ENCODE measurements at regions not wholly inside any gene's neighbourhood (a gene's known extent, or its start where the extent isn't known, plus 50 kb on each side); places are given as distances from the start of the nearest gene placed in this dataset.
"Not testable (repeated sequence)": the region's sequence is repeated elsewhere in the genome, so short reads cannot be mapped to it uniquely, and the experiment has no call there.

GRCh38 chr5:62168506-62169281 is 137.3 kb upstream of the KIF2A start:
- DNase-seq (ENCODE audit: low spot score) = no peak

- DNase-seq (ENCODE audit: low spot score) = no peak
Observed at GRCh38 chr5:62178258-62178657, 127.7 kb upstream of the KIF2A start.

- no peak for DNase-seq (ENCODE audit: low spot score)
Observed at GRCh38 chr5:62182802-62183201, 123.2 kb upstream of the KIF2A start.

- DNase-seq (ENCODE audit: low spot score) = no peak
Observed at GRCh38 chr5:62183727-62184126, 122.3 kb upstream of the KIF2A start.

GRCh38 chr5:62184444-62184843 is 121.6 kb upstream of the KIF2A start:
- DNase-seq (ENCODE audit: low spot score) = no peak

GRCh38 chr5:62190173-62190572 is 115.8 kb upstream of the KIF2A start:
- no peak for DNase-seq (ENCODE audit: low spot score)

- DNase-seq (ENCODE audit: low spot score) = no peak
Observed at GRCh38 chr5:62190931-62191330, 115.1 kb upstream of the KIF2A start.

GRCh38 chr5:62192958-62193357 is 113.0 kb upstream of the KIF2A start:
- DNase-seq (ENCODE audit: low spot score) = no peak

GRCh38 chr5:62196532-62196931 is 109.5 kb upstream of the KIF2A start:
- DNase-seq (ENCODE audit: low spot score) = not testable (repeated sequence)

GRCh38 chr5:62197697-62198096 is 108.3 kb upstream of the KIF2A start:
- DNase-seq (ENCODE audit: low spot score) = no peak

GRCh38 chr5:62198421-62198820 is 107.6 kb upstream of the KIF2A start:
- DNase-seq (ENCODE audit: low spot score) = no peak

- no peak for DNase-seq (ENCODE audit: low spot score)
Observed at GRCh38 chr5:62199792-62200716, 106.0 kb upstream of the KIF2A start.

- DNase-seq (ENCODE audit: low spot score) = peak; percentile 39
Observed at GRCh38 chr5:62206150-62206829, 99.7 kb upstream of the KIF2A start.

GRCh38 chr5:62208218-62208852 is 97.7 kb upstream of the KIF2A start:
- no peak for DNase-seq (ENCODE audit: low spot score)

- DNase-seq (ENCODE audit: low spot score) = no peak
Observed at GRCh38 chr5:62211405-62211804, 94.6 kb upstream of the KIF2A start.

GRCh38 chr5:62212648-62213047 is 93.4 kb upstream of the KIF2A start:
- DNase-seq (ENCODE audit: low spot score) = no peak

- no peak for DNase-seq (ENCODE audit: low spot score)
Observed at GRCh38 chr5:62214701-62215100, 91.3 kb upstream of the KIF2A start.

- not testable (repeated sequence) for DNase-seq (ENCODE audit: low spot score)
Observed at GRCh38 chr5:62216603-62217002, 89.4 kb upstream of the KIF2A start.

GRCh38 chr5:62217095-62217494 is 88.9 kb upstream of the KIF2A start:
- not testable (repeated sequence) for DNase-seq (ENCODE audit: low spot score)

GRCh38 chr5:62218860-62219259 is 87.1 kb upstream of the KIF2A start:
- DNase-seq (ENCODE audit: low spot score) = not testable (repeated sequence)

GRCh38 chr5:62221881-62222280 is 84.1 kb upstream of the KIF2A start:
- not testable (repeated sequence) for DNase-seq (ENCODE audit: low spot score)

- not testable (repeated sequence) for DNase-seq (ENCODE audit: low spot score)
Observed at GRCh38 chr5:62222305-62222704, 83.7 kb upstream of the KIF2A start.
